ENCODE measurements at regions not wholly inside any gene's neighbourhood (a gene's known extent, or its start where the extent isn't known, plus 50 kb on each side); places are given as distances from the start of the nearest gene placed in this dataset.

DNA sequence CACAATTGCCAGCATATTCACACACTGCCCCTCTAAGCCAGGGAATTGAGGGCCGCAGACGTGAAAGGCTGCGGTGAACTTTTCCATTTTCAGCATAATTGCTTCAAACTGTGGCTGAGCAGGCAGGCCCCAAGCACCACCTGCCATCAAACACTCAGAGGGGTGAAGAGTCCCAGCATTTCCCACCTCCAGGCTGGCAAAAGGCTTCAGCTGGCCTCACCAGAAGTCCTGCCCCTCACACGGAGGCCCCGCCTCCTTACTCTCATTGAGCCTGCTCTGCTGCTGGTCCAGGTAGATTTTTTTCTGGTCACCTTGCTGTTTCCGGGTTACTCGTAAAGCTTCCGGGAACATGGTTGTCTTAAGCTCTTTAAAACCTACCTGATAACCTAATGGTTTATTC lies 52.0 kb upstream of the PRELID3B start:
- TF ChIP-seq, protein P1, sequence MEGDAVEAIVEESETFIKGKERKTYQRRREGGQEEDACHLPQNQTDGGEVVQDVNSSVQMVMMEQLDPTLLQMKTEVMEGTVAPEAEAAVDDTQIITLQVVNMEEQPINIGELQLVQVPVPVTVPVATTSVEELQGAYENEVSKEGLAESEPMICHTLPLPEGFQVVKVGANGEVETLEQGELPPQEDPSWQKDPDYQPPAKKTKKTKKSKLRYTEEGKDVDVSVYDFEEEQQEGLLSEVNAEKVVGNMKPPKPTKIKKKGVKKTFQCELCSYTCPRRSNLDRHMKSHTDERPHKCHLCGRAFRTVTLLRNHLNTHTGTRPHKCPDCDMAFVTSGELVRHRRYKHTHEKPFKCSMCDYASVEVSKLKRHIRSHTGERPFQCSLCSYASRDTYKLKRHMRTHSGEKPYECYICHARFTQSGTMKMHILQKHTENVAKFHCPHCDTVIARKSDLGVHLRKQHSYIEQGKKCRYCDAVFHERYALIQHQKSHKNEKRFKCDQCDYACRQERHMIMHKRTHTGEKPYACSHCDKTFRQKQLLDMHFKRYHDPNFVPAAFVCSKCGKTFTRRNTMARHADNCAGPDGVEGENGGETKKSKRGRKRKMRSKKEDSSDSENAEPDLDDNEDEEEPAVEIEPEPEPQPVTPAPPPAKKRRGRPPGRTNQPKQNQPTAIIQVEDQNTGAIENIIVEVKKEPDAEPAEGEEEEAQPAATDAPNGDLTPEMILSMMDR (conservative IDR thresholded peaks at IDR 0.05; ENCODE audit: low read depth, low read length), result no peak
- TF ChIP-seq EZH2 (IDR thresholded peaks at IDR 0.05; ENCODE audit: low read length, unreplicated experiment), result no peak
